Bronchial epithelial cell (primary cell): ENCODE measurements at regions not wholly inside any gene's neighbourhood (a gene's known extent, or its start where the extent isn't known, plus 50 kb on each side); places are given as distances from the start of the nearest gene placed in this dataset.
A peak's percentile ranks its signal among the peaks of the same experiment; 100 is the strongest.
"Not testable (repeated sequence)": the region's sequence is repeated elsewhere in the genome, so short reads cannot be mapped to it uniquely, and the experiment has no call there.

ENCODE experiments used
- DNase-seq: peaks from one replicate; pipeline ENCODE4 v3.0.0-alpha.2; 2010; ENCODE audit warnings: low read depth
- FAIRE-seq: peaks from 2 replicates; lab custom pipeline; 2011; peaks lifted over from hg19 to GRCh38; lab: Jason Lieb, UNC
- H3K27me3 ChIP-seq: 2 replicates; pipeline ENCODE4 v1.5.1; 2011; ENCODE audit warnings: low read length; ENCODE audit not compliant: control insufficient read depth, insufficient read depth
- H3K36me3 ChIP-seq: 2 replicates; pipeline ENCODE4 v1.5.1; 2011; ENCODE audit warnings: low read length; ENCODE audit not compliant: control insufficient read depth, insufficient read depth
- H3K4me3 ChIP-seq: 2 replicates; pipeline ENCODE4 v1.5.1; 2011; ENCODE audit warnings: mild to moderate bottlenecking, low read depth, low read length, control low read depth
- CTCF ChIP-seq: IDR thresholded peaks from 2 replicates; pipeline ENCODE4 v1.5.1; 2011; ENCODE audit warnings: mild to moderate bottlenecking, moderate library complexity, low read length, control low read depth, inconsistent platforms; ENCODE audit not compliant: insufficient read depth, severe bottlenecking

GRCh38 chr6:47180633-47181032 is 129.1 kb downstream of the TNFRSF21 start:
- DNase-seq (peak; percentile 95), FAIRE-seq (peak; percentile 28)
- TF ChIP-seq CTCF = peak; percentile 17
- Histone ChIP-seq H3K4me3 (no peak overlapping the region), H3K27me3 (no peaks in the 10 kb centered on the region), H3K36me3 (no peaks in the 10 kb centered on the region)

- TF ChIP-seq CTCF = no peak
- H3K36me3 ChIP-seq = no peaks in the 10 kb centered on the region
- no peak for FAIRE-seq
- no peak for DNase-seq
- no peaks in the 10 kb centered on the region for H3K27me3 ChIP-seq
- no peak overlapping the region for H3K4me3 ChIP-seq
Observed at GRCh38 chr6:47179286-47179685, 130.4 kb downstream of the TNFRSF21 start.

- Histone ChIP-seq H3K4me3 (no peak overlapping the region), H3K36me3 (no peaks in the 10 kb centered on the region), H3K27me3 (no peaks in the 10 kb centered on the region)
- TF ChIP-seq CTCF = no peak
- FAIRE-seq (no peak), DNase-seq (no peak)
Observed at GRCh38 chr6:47175656-47176055, 133.5 kb upstream of the ADGRF1 start.

- FAIRE-seq = no peak
- no peaks in the 10 kb centered on the region for H3K27me3 ChIP-seq
- H3K36me3 ChIP-seq = no peaks in the 10 kb centered on the region
- H3K4me3 ChIP-seq = no peak overlapping the region
- no peak for TF ChIP-seq CTCF
- peak; percentile 73 for DNase-seq
Observed at GRCh38 chr6:47174502-47175023, 132.4 kb upstream of the ADGRF1 start.

- FAIRE-seq, H3K27me3 ChIP-seq, H3K4me3 ChIP-seq, DNase-seq, H3K36me3 ChIP-seq: not testable (repeated sequence)
Observed at GRCh38 chr6:47174063-47174462, 131.9 kb upstream of the ADGRF1 start.

GRCh38 chr6:47173145-47173544 is 131.0 kb upstream of the ADGRF1 start:
- H3K27me3 ChIP-seq, DNase-seq, H3K4me3 ChIP-seq, H3K36me3 ChIP-seq, FAIRE-seq: not testable (repeated sequence)

- DNase-seq (no peak), FAIRE-seq (no peak)
- no peak overlapping the region for H3K4me3 ChIP-seq
- no peaks in the 10 kb centered on the region for H3K36me3 ChIP-seq
- no peak for TF ChIP-seq CTCF
- H3K27me3 ChIP-seq = no peaks in the 10 kb centered on the region
Observed at GRCh38 chr6:47170617-47170947, 128.4 kb upstream of the ADGRF1 start.
